OCI-M2 (cell line): ENCODE measurements at regions not wholly inside any gene's neighbourhood (a gene's known extent, or its start where the extent isn't known, plus 50 kb on each side); places are given as distances from the start of the nearest gene placed in this dataset.

Experiments
- DNase-seq: peaks from one replicate; lab custom pipeline; 2025; ENCODE audit not compliant: unreplicated experiment; lab: John Stamatoyannopoulos, UW

GRCh38 chr4:54933579-54933978 is 191.8 kb downstream of the KDR start:
- no peak for DNase-seq

GRCh38 chr4:54930226-54930625 is 195.2 kb downstream of the KDR start:
- DNase-seq = no peak

GRCh38 chr4:54929459-54929858 is 195.9 kb downstream of the KDR start:
- DNase-seq = no peak

GRCh38 chr4:54924891-54925290 is 200.5 kb downstream of the KDR start:
- DNase-seq = no peak

GRCh38 chr4:54915276-54915675 is 210.1 kb downstream of the KDR start:
- no peak for DNase-seq

- DNase-seq = no peak
Measured at GRCh38 chr4:54914781-54915180, 210.6 kb downstream of the KDR start.

GRCh38 chr4:54913751-54914526 is 211.5 kb downstream of the KDR start:
- no peak for DNase-seq

GRCh38 chr4:54912155-54912554 is 213.2 kb downstream of the KDR start:
- DNase-seq = no peak

- no peak for DNase-seq
Measured at GRCh38 chr4:54909961-54910360, 215.4 kb downstream of the KDR start.

GRCh38 chr4:54908763-54909162 is 216.6 kb downstream of the KDR start:
- no peak for DNase-seq

GRCh38 chr4:54904953-54905352 is 220.4 kb downstream of the KDR start:
- DNase-seq = no peak

- no peak for DNase-seq
Measured at GRCh38 chr4:54902976-54903375, 222.4 kb downstream of the KDR start.

GRCh38 chr4:54902271-54902670 is 223.1 kb downstream of the KDR start:
- no peak for DNase-seq

- no peak for DNase-seq
Measured at GRCh38 chr4:54901202-54901601, 224.2 kb downstream of the KDR start.

- DNase-seq = no peak
Measured at GRCh38 chr4:54898656-54899340, 226.6 kb downstream of the KDR start.

- no peak for DNase-seq
Measured at GRCh38 chr4:54898056-54898562, 227.3 kb downstream of the KDR start.

GRCh38 chr4:54897590-54897989 is 227.8 kb downstream of the KDR start:
- no peak for DNase-seq

GRCh38 chr4:54882616-54883015 is 224.9 kb downstream of the KIT start:
- no peak for DNase-seq

- no peak for DNase-seq
Measured at GRCh38 chr4:54879576-54879975, 221.8 kb downstream of the KIT start.

- DNase-seq = no peak
Measured at GRCh38 chr4:54877006-54877405, 219.2 kb downstream of the KIT start.

GRCh38 chr4:54872261-54872660 is 214.5 kb downstream of the KIT start:
- no peak for DNase-seq

GRCh38 chr4:54863571-54864255 is 206.0 kb downstream of the KIT start:
- DNase-seq = no peak
